SK-N-MC (cell line): ENCODE measurements at regions not wholly inside any gene's neighbourhood (a gene's known extent, or its start where the extent isn't known, plus 50 kb on each side); places are given as distances from the start of the nearest gene placed in this dataset.

Experiments
- EZH2 ChIP-seq: fragments of 200-600 bp; sonication (generic); IDR thresholded peaks from one replicate; pipeline ENCODE4 v1.6.1; 2017; ENCODE audit warnings: antibody characterized with exemption
- FOXP2 ChIP-seq: optimal IDR thresholded peaks from 2 replicates; pipeline ENCODE3; 2011; ENCODE audit warnings: mild to moderate bottlenecking, moderate library complexity; ENCODE audit not compliant: insufficient read depth; ENCODE audit errors: extremely low read length, control extremely low read depth
- POLR2AphosphoS5 ChIP-seq: IDR thresholded peaks from 2 replicates; pipeline ENCODE4 v1.6.1; 2012; ENCODE audit warnings: mild to moderate bottlenecking, low read depth, low read length, borderline replicate concordance

- TF ChIP-seq EZH2 (no peak), POLR2AphosphoS5 (no peak), FOXP2 (no peak)
Observed at GRCh38 chr6:120774275-120774674, 560.0 kb downstream of the TBC1D32 start.
